HCT116 (cell line): ENCODE measurements at regions not wholly inside any gene's neighbourhood (a gene's known extent, or its start where the extent isn't known, plus 50 kb on each side); places are given as distances from the start of the nearest gene placed in this dataset.

ENCODE experiments used
- ATAC-seq: fragments of 200-7000 bp; cut with Tn5 transposase; 2 replicates; pipeline ENCODE4 v1.9.1; 2020; ENCODE audit warnings: mild to moderate bottlenecking, moderate library complexity
- BruUV-seq: library from RNA; stranded (reverse); fragments of 400-500 nt; replicated peaks from 2 replicates; lab custom pipeline; 2021; lab: Mats Ljungman, UMichigan
- CTCF ChIA-PET: fragments of 300-600 bp; sonication (Branson Sonifier 250); formaldehyde crosslinking; loops from one replicate; lab custom pipeline; 2021; ENCODE audit warnings: antibody characterized with exemption; lab: Charles Lee
- POLR2A ChIA-PET: fragments of 300-600, 350-600 bp; sonication (Branson Sonifier 250); formaldehyde crosslinking; loops from one replicate; lab custom pipeline; 2021; ENCODE audit warnings: antibody characterized with exemption; lab: Charles Lee
- RAD21 ChIA-PET, 2 experiments: fragments of 300-600 bp; sonication (Branson Sonifier 250); formaldehyde crosslinking; loops; one replicate each; lab custom pipeline; 2023; ENCODE audit warnings: low total read pairs in 2 of 2; ENCODE audit not compliant: uncharacterized antibody in 2 of 2, unreplicated experiment in 2 of 2, low non-redundant PET in 1 of 2; lab: Charles Lee
- DNase-seq: peaks from one replicate; pipeline ENCODE4 v3.0.0-alpha.2; 2010; ENCODE audit warnings: low read depth, low spot score
- H2AFZ ChIP-seq: fragments of 200-600 bp; shearing (Covaris generic), sonication (generic); 2 replicates; pipeline ENCODE4 v1.6.1; 2017; ENCODE audit warnings: low read depth, mixed run types, mixed read lengths, antibody characterized with exemption, low read length; ENCODE audit not compliant: poor library complexity, severe bottlenecking
- H3K27ac ChIP-seq: 2 replicates; pipeline ENCODE4 v1.5.1; 2012; ENCODE audit warnings: low read depth, low read length
- H3K27me3 ChIP-seq: fragments of 200-600 bp; sonication (generic); 2 replicates; pipeline ENCODE4 v1.6.1; 2016; ENCODE audit warnings: mixed run types, low read length, mixed read lengths; ENCODE audit not compliant: insufficient read depth
- H3K36me3 ChIP-seq, 2 experiments: fragments of 200-500 bp in 1 of 2; fragments of 200-600 bp in 1 of 2; sonication (Bioruptor generic) in 1 of 2; sonication (generic) in 1 of 2; 2 replicates each; pipeline versions ENCODE4 v1.5.1 to v1.6.1; 2014 to 2016; ENCODE audit warnings: low read length in 2 of 2, inconsistent platforms in 1 of 2, mixed read lengths in 1 of 2, mixed run types in 1 of 2; ENCODE audit not compliant: insufficient read depth in 2 of 2, control insufficient read depth in 1 of 2
- H3K4me1 ChIP-seq, 2 experiments: fragments of 200-600 bp in 1 of 2; sonication (generic) in 1 of 2; 2 replicates each; pipeline versions ENCODE4 v1.5.1 to v1.6.1; 2012 to 2017; ENCODE audit warnings: low read length in 2 of 2, inconsistent platforms in 1 of 2, mild to moderate bottlenecking in 1 of 2, mixed read lengths in 1 of 2, mixed run types in 1 of 2, moderate library complexity in 1 of 2; ENCODE audit not compliant: insufficient read depth in 2 of 2, control insufficient read depth in 1 of 2
- H3K4me2 ChIP-seq: fragments of 200-600 bp; sonication (generic); 2 replicates; pipeline ENCODE4 v1.6.1; 2017; ENCODE audit warnings: mixed run types, low read length, mixed read lengths
- H3K4me3 ChIP-seq, 2 experiments: fragments of 200-600 bp in 1 of 2; sonication (generic) in 1 of 2; replicated peaks in 1 of 2; 2 replicates each; pipeline ENCODE4 v1.5.1; 2011 to 2016; ENCODE audit warnings: low read length in 2 of 2, control low read depth in 1 of 2, low read depth in 1 of 2, mild to moderate bottlenecking in 1 of 2, mixed read lengths in 1 of 2, mixed run types in 1 of 2
- H3K79me2 ChIP-seq: fragments of 200-600 bp; sonication (generic); 2 replicates; pipeline ENCODE4 v1.6.1; 2017; ENCODE audit warnings: mild to moderate bottlenecking, mixed run types, low read length, moderate library complexity, mixed read lengths; ENCODE audit not compliant: insufficient read depth
- H3K9ac ChIP-seq: fragments of 200-600 bp; sonication (generic); 2 replicates; pipeline ENCODE4 v1.6.1; 2016; ENCODE audit warnings: low read length, mixed read lengths
- H3K9me2 ChIP-seq: fragments of 200-600 bp; sonication (generic), shearing (Covaris generic); 2 replicates; pipeline ENCODE4 v1.6.1; 2017; ENCODE audit warnings: mixed run types, mild to moderate bottlenecking, moderate library complexity; ENCODE audit not compliant: insufficient read depth
- H3K9me3 ChIP-seq, 2 experiments: fragments of 200-500 bp in 1 of 2; fragments of 200-600 bp in 1 of 2; sonication (Bioruptor generic) in 1 of 2; sonication (generic) in 1 of 2; 2 replicates each; pipeline ENCODE4 v1.6.1; 2014 to 2017; ENCODE audit warnings: low read length in 2 of 2, mixed read lengths in 2 of 2, inconsistent platforms in 1 of 2, low read depth in 1 of 2, mild to moderate bottlenecking in 1 of 2, mixed run types in 1 of 2, moderate library complexity in 1 of 2; ENCODE audit not compliant: control insufficient read depth in 1 of 2, insufficient read depth in 1 of 2
- H4K20me1 ChIP-seq: fragments of 200-600 bp; sonication (generic), shearing (Covaris generic); 2 replicates; pipeline ENCODE4 v1.6.1; 2017; ENCODE audit warnings: mixed run types, mild to moderate bottlenecking, moderate library complexity; ENCODE audit not compliant: insufficient read depth
- CBX3 ChIP-seq: IDR thresholded peaks from 2 replicates; pipeline ENCODE4 v1.6.1; 2012; ENCODE audit warnings: low read depth
- CEBPB ChIP-seq: IDR thresholded peaks from 2 replicates; pipeline ENCODE4 v1.6.1; 2012; ENCODE audit warnings: low read depth
- EGR1 ChIP-seq: IDR thresholded peaks from 2 replicates; pipeline ENCODE4 v1.6.1; 2012; ENCODE audit warnings: low read depth
- ELF1 ChIP-seq: IDR thresholded peaks from 2 replicates; pipeline ENCODE4 v1.6.1; 2012; ENCODE audit warnings: low read depth, borderline replicate concordance
- EZH2 ChIP-seq: fragments of 200-600 bp; sonication (generic); IDR thresholded peaks from 2 replicates; pipeline ENCODE4 v1.6.1; 2017; ENCODE audit warnings: antibody characterized with exemption, mixed run types
- EZH2phosphoT487 ChIP-seq: fragments of 200-600 bp; IDR thresholded peaks from 2 replicates; pipeline ENCODE4 v1.6.1; 2018; ENCODE audit warnings: antibody characterized with exemption, borderline replicate concordance
- FOSL1 ChIP-seq: IDR thresholded peaks from 2 replicates; pipeline ENCODE4 v1.6.1; 2012; ENCODE audit warnings: low read depth
- JUND ChIP-seq: IDR thresholded peaks from 2 replicates; pipeline ENCODE4 v1.6.1; 2012
- POLR2A ChIP-seq: IDR thresholded peaks from 2 replicates; pipeline ENCODE4 v1.7.0; 2011; ENCODE audit warnings: borderline replicate concordance; ENCODE audit not compliant: insufficient read depth, insufficient read length; ENCODE audit errors: extremely low read depth
- POLR2AphosphoS5 ChIP-seq: IDR thresholded peaks from 2 replicates; pipeline ENCODE4 v1.6.1; 2011; ENCODE audit warnings: mild to moderate bottlenecking, low read depth, low read length, moderate library complexity
- RAD21 ChIP-seq: IDR thresholded peaks from 2 replicates; pipeline ENCODE4 v1.6.1; 2012; ENCODE audit warnings: low read depth, mild to moderate bottlenecking
- SP1 ChIP-seq: IDR thresholded peaks from 2 replicates; pipeline ENCODE4 v1.6.1; 2012; ENCODE audit warnings: low read depth
- YY1 ChIP-seq: IDR thresholded peaks from 2 replicates; pipeline ENCODE4 v1.6.1; 2011; ENCODE audit warnings: low read length, low read depth, moderate library complexity, mild to moderate bottlenecking; ENCODE audit not compliant: insufficient replicate concordance; ENCODE audit errors: extremely low read depth
- ZFX ChIP-seq: fragments of 450-650 bp; IDR thresholded peaks from 2 replicates; pipeline ENCODE4 v1.6.1; 2017
- ZNF274 ChIP-seq: fragments of 200-500 bp; sonication (Bioruptor generic); IDR thresholded peaks from 2 replicates; pipeline ENCODE4 v1.6.1; 2014; ENCODE audit warnings: mild to moderate bottlenecking, low read depth, low read length, inconsistent platforms
- intact Hi-C: fragments of 100-400 bp; cut with micrococcal nuclease; formaldehyde crosslinking; loops from 2 replicates; pipeline ENCODE4 v1.10.0; 2022
- TF ChIP-seq, protein P1 (sequence below): IDR thresholded peaks from 2 replicates; pipeline ENCODE4 v1.6.1; 2011; ENCODE audit warnings: mild to moderate bottlenecking, low read length, moderate library complexity; ENCODE audit not compliant: insufficient replicate concordance; ENCODE audit errors: extremely low read depth
- TF ChIP-seq, protein P2 (sequence below), 3 experiments: fragments of 200-600 bp in 1 of 3; sonication (generic) in 1 of 3; IDR thresholded peaks in 2 of 3; conservative IDR thresholded peaks in 1 of 3; 2 replicates each; pipeline ENCODE4 v1.5.1; 2012 to 2017; ENCODE audit warnings: low read depth in 2 of 3, low read length in 2 of 3, antibody characterized with exemption in 1 of 3, borderline replicate concordance in 1 of 3, control low read depth in 1 of 3, mild to moderate bottlenecking in 1 of 3, mixed read lengths in 1 of 3, mixed run types in 1 of 3, moderate library complexity in 1 of 3; ENCODE audit not compliant: insufficient read depth in 1 of 3
- TF ChIP-seq, protein P3 (sequence below): IDR thresholded peaks from 2 replicates; pipeline ENCODE4 v1.6.1; 2012

DNA sequence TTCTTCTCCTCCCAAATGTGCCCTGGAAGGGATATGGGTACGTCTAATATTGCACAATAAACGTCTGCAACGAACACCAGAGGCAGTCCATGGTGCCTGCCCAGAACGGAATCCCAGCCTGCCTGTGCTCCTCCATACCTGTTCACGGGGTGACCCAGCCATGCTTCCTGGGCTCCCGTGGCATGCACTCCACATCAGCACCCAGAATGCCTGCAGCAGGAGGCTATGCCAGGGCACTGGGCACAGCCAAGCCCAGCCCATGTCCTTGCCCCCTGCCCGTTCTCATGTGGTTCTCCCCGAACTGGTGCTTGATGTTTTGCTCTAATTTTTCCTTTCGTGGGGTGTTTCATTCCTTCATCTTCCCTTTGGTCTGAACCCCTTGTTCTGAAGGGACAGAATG is 404.3 kb downstream of the BCL11B start (continued):
- TF ChIP-seq, protein P1, sequence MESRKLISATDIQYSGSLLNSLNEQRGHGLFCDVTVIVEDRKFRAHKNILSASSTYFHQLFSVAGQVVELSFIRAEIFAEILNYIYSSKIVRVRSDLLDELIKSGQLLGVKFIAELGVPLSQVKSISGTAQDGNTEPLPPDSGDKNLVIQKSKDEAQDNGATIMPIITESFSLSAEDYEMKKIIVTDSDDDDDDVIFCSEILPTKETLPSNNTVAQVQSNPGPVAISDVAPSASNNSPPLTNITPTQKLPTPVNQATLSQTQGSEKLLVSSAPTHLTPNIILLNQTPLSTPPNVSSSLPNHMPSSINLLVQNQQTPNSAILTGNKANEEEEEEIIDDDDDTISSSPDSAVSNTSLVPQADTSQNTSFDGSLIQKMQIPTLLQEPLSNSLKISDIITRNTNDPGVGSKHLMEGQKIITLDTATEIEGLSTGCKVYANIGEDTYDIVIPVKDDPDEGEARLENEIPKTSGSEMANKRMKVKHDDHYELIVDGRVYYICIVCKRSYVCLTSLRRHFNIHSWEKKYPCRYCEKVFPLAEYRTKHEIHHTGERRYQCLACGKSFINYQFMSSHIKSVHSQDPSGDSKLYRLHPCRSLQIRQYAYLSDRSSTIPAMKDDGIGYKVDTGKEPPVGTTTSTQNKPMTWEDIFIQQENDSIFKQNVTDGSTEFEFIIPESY, result no peak
- TF ChIP-seq CEBPB, result no peak
- TF ChIP-seq JUND, result no peak
- no peak for TF ChIP-seq POLR2A

DNA sequence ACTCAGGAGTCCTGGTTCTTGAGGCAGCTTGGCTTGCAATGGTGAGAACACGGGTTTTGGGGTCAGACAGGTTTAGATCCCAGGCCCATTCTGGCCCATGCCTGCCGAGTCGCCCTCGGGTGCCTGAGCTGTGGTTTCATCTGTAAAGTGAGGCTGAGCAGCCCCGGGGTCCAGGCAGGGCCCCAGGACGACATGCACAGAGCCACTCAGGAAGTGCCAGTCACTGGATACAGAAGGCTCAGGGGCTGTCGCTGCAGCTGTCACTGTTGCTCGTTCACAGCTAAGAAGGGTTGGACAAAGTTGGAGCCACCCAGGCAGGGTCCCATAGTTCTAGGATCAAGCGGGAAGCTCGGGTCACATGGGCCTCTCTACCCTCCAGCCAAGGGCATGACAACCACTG is 403.1 kb downstream of the BCL11B start:
- Histone ChIP-seq H3K79me2 (no peaks in the 10 kb centered on the region), H3K4me3 (no peak overlapping the region), H3K4me2 (no peak overlapping the region), H3K9me3 (no peaks in the 10 kb centered on the region), H3K9ac (no peak overlapping the region), H3K27me3 (peaks cover 4% of the 10 kb centered on the region; the same call in 1 of the 2 replicates), H3K9me2 (no peaks in the 10 kb centered on the region), H4K20me1 (no peaks in the 10 kb centered on the region), H2AFZ (no peak overlapping the region), H3K36me3 (no peaks in the 10 kb centered on the region), H3K27ac (no peak overlapping the region), H3K4me1 (no peaks in the 10 kb centered on the region)
- no peak for TF ChIP-seq RAD21
- TF ChIP-seq POLR2AphosphoS5, result no peak
- DNase-seq, result no peak
- no peak for ATAC-seq
- RAD21 ChIA-PET, result no interaction called here
- no TSS peak for BruUV-seq
- intact Hi-C loops, result no loop called here
- CTCF ChIA-PET, result no interaction called here
- POLR2A ChIA-PET, result no interaction called here

DNA sequence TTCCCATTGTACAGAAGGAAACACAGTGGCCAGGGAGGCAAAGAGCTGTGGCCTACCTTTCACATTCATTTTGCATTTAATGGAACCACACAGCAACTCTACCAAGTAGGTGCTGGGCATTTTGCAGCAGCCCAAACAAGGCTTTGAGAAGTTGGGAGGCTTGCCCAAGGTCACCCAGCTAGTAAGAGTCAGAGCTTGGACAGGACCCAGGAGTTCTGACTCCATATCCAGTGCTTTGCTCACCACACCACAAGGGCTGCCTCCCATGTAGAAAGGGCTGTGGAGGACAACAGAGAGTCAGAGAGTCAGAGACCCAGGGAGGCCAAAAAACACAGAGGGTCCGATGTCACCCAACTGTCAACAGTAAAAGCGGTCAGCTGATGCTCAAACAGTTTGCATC is 400.2 kb downstream of the BCL11B start:
- Histone ChIP-seq H3K9me3 (no peaks in the 10 kb centered on the region), H3K79me2 (no peaks in the 10 kb centered on the region), H4K20me1 (no peaks in the 10 kb centered on the region), H3K4me2 (no peak overlapping the region), H3K9ac (no peak overlapping the region), H3K36me3 (no peaks in the 10 kb centered on the region), H2AFZ (no peak overlapping the region), H3K27ac (no peak overlapping the region), H3K4me1 (no peaks in the 10 kb centered on the region), H3K9me2 (no peaks in the 10 kb centered on the region), H3K4me3 (no peak overlapping the region), H3K27me3 (no peaks in the 10 kb centered on the region)
- no peak for DNase-seq
- CTCF ChIA-PET, result no interaction called here
- ATAC-seq, result no peak
- intact Hi-C loops, result no loop called here
- POLR2A ChIA-PET, result no interaction called here
- BruUV-seq, result no TSS peak
- RAD21 ChIA-PET, result no interaction called here
- TF ChIP-seq CEBPB (no peak), CBX3 (no peak), ZFX (no peak), ZNF274 (no peak), EZH2 (no peak), EGR1 (no peak), SP1 (no peak), RAD21 (no peak), YY1 (no peak), ELF1 (no peak), FOSL1 (no peak), JUND (no peak), EZH2phosphoT487 (no peak), POLR2A (no peak)
- TF ChIP-seq, protein P2, sequence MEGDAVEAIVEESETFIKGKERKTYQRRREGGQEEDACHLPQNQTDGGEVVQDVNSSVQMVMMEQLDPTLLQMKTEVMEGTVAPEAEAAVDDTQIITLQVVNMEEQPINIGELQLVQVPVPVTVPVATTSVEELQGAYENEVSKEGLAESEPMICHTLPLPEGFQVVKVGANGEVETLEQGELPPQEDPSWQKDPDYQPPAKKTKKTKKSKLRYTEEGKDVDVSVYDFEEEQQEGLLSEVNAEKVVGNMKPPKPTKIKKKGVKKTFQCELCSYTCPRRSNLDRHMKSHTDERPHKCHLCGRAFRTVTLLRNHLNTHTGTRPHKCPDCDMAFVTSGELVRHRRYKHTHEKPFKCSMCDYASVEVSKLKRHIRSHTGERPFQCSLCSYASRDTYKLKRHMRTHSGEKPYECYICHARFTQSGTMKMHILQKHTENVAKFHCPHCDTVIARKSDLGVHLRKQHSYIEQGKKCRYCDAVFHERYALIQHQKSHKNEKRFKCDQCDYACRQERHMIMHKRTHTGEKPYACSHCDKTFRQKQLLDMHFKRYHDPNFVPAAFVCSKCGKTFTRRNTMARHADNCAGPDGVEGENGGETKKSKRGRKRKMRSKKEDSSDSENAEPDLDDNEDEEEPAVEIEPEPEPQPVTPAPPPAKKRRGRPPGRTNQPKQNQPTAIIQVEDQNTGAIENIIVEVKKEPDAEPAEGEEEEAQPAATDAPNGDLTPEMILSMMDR (IDR thresholded peaks at IDR 0.05 in 2 of 3, conservative IDR thresholded peaks at IDR 0.05 in 1 of 3; ENCODE audit: borderline replicate concordance in 1 of 3, insufficient read depth in 1 of 3, low read depth in 2 of 3, low read length in 2 of 3), result no peak
- TF ChIP-seq, protein P3, sequence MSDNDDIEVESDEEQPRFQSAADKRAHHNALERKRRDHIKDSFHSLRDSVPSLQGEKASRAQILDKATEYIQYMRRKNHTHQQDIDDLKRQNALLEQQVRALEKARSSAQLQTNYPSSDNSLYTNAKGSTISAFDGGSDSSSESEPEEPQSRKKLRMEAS, result no peak
